OCI-LY7 (cell line): ENCODE measurements at regions not wholly inside any gene's neighbourhood (a gene's known extent, or its start where the extent isn't known, plus 50 kb on each side); places are given as distances from the start of the nearest gene placed in this dataset.
"Not testable (repeated sequence)": the region's sequence is repeated elsewhere in the genome, so short reads cannot be mapped to it uniquely, and the experiment has no call there.

Experiments
- BruUV-seq: library from RNA; stranded (reverse); fragments of 400-500 nt; replicated peaks from 2 replicates; lab custom pipeline; 2021; lab: Mats Ljungman, UMichigan
- CTCF ChIA-PET: fragments of 300-600 bp; sonication (Branson Sonifier 250); formaldehyde crosslinking; loops from one replicate; lab custom pipeline; 2022; ENCODE audit warnings: antibody characterized with exemption; ENCODE audit not compliant: unreplicated experiment; lab: Charles Lee
- POLR2A ChIA-PET: fragments of 300-600 bp; sonication (Branson Sonifier 250); formaldehyde crosslinking; loops from one replicate; lab custom pipeline; 2022; ENCODE audit warnings: antibody characterized with exemption; lab: Charles Lee
- DNase-seq: peaks from one replicate; pipeline ENCODE4 v3.0.0-alpha.2; 2015; ENCODE audit warnings: low spot score
- H2AFZ ChIP-seq: fragments of 200-600 bp; sonication (generic), shearing (Covaris generic); 2 replicates; pipeline ENCODE4 v1.6.1; 2014; ENCODE audit warnings: mild to moderate bottlenecking, antibody characterized with exemption, low read length, moderate library complexity
- H3K27ac ChIP-seq: fragments of 200-600 bp; sonication (generic); 2 replicates; pipeline ENCODE4 v1.5.1; 2014; ENCODE audit warnings: mixed run types, low read depth, mild to moderate bottlenecking, moderate library complexity, low read length, inconsistent platforms; ENCODE audit not compliant: poor library complexity, severe bottlenecking
- H3K36me3 ChIP-seq: fragments of 200-600 bp; sonication (generic); 2 replicates; pipeline ENCODE4 v1.6.1; 2014; ENCODE audit warnings: mild to moderate bottlenecking, antibody characterized with exemption, low read length, moderate library complexity, mixed read lengths; ENCODE audit not compliant: insufficient read depth
- H3K4me1 ChIP-seq: fragments of 200-600 bp; sonication (generic); 2 replicates; pipeline ENCODE4 v1.5.1; 2014; ENCODE audit warnings: mild to moderate bottlenecking, low read length; ENCODE audit not compliant: insufficient read depth, poor library complexity, severe bottlenecking
- H3K4me2 ChIP-seq: fragments of 200-600 bp; sonication (generic); 2 replicates; pipeline ENCODE4 v1.6.1; 2014; ENCODE audit warnings: mild to moderate bottlenecking, low read length
- H3K4me3 ChIP-seq: fragments of 200-600 bp; sonication (generic); 2 replicates; pipeline ENCODE4 v1.5.1; 2014; ENCODE audit warnings: mild to moderate bottlenecking, low read depth, low read length; ENCODE audit not compliant: poor library complexity, severe bottlenecking
- H3K79me2 ChIP-seq: fragments of 200-600 bp; sonication (generic); 2 replicates; pipeline ENCODE4 v1.6.1; 2016; ENCODE audit warnings: low read depth, mild to moderate bottlenecking, low read length, moderate library complexity, mixed read lengths; ENCODE audit not compliant: insufficient read depth
- H3K9me2 ChIP-seq: fragments of 200-600 bp; sonication (generic); 2 replicates; pipeline ENCODE4 v1.6.1; 2016; ENCODE audit warnings: mild to moderate bottlenecking, low read length, mixed read lengths; ENCODE audit not compliant: insufficient read depth
- H3K9me3 ChIP-seq: fragments of 200-600 bp; sonication (generic); 2 replicates; pipeline ENCODE4 v1.6.1; 2014; ENCODE audit warnings: mild to moderate bottlenecking, mixed run types, low read length, mixed read lengths
- H4K20me1 ChIP-seq: fragments of 200-600 bp; sonication (generic); 2 replicates; pipeline ENCODE4 v1.6.1; 2014; ENCODE audit warnings: mild to moderate bottlenecking, antibody characterized with exemption, low read length, moderate library complexity, mixed read lengths; ENCODE audit not compliant: insufficient read depth
- CTCF ChIP-seq: fragments of 200-600 bp; sonication (generic); conservative IDR thresholded peaks from 2 replicates; pipeline ENCODE4 v1.5.1; 2014; ENCODE audit warnings: mild to moderate bottlenecking, antibody characterized with exemption, low read length, moderate library complexity, mixed read lengths
- EZH2phosphoT487 ChIP-seq: fragments of 200-600 bp; sonication (generic); IDR thresholded peaks from 2 replicates; pipeline ENCODE4 v1.6.1; 2018; ENCODE audit warnings: low read depth, borderline replicate concordance, mild to moderate bottlenecking, mixed run types, antibody characterized with exemption, low read length, moderate library complexity, mixed read lengths
- intact Hi-C: fragments of 100-400 bp; cut with micrococcal nuclease; formaldehyde crosslinking; loops from one replicate; pipeline ENCODE4 v1.10.0; 2022; ENCODE audit not compliant: unreplicated experiment

GRCh38 chr2:163119966-163120365, 281.4 kb upstream of the KCNH7 start:
- POLR2A ChIA-PET, result interaction anchor here (0.8 kb wide), 1 partner anchor 9 kb away, joined by 5 read pairs; no protein-coding TSS in a partner anchor
- CTCF ChIA-PET, result interaction anchor here (0.6 kb wide), 1 partner anchor 128 kb away, joined by 3 read pairs; no protein-coding TSS in a partner anchor

GRCh38 chr2:163086940-163087339, 248.4 kb upstream of the KCNH7 start:
- no peaks in the 10 kb centered on the region for H3K4me1 ChIP-seq
- H2AFZ ChIP-seq, result no peak overlapping the region
- no peak overlapping the region for H3K4me3 ChIP-seq
- H3K9me2 ChIP-seq, result no peaks in the 10 kb centered on the region
- DNase-seq, result no peak
- H3K79me2 ChIP-seq, result no peaks in the 10 kb centered on the region
- intact Hi-C loops, result no loop called here
- 0 out of 2 replicates have a peak, but pooled peaks cover 5% of the 10 kb centered on the region for H3K9me3 ChIP-seq
- H4K20me1 ChIP-seq, result no peaks in the 10 kb centered on the region
- ChIA-PET CTCF (no interaction called here), POLR2A (no interaction called here)
- H3K4me2 ChIP-seq, result no peak overlapping the region
- no peak for TF ChIP-seq EZH2phosphoT487
- TF ChIP-seq CTCF, result no peak
- BruUV-seq, result no TSS peak
- no peaks in the 10 kb centered on the region for H3K36me3 ChIP-seq
- H3K27ac ChIP-seq, result no peak overlapping the region

More at GRCh38 chr2:163119966-163120365, 281.4 kb upstream of the KCNH7 start:
- H3K36me3 ChIP-seq, result no peaks in the 10 kb centered on the region
- no peak for TF ChIP-seq EZH2phosphoT487
- BruUV-seq, result no TSS peak
- no peak overlapping the region for H2AFZ ChIP-seq
- H3K4me2 ChIP-seq, result no peak overlapping the region
- no peak overlapping the region for H3K4me3 ChIP-seq
- intact Hi-C loops, result no loop called here
- no peaks in the 10 kb centered on the region for H3K9me3 ChIP-seq
- H3K79me2 ChIP-seq, result no peaks in the 10 kb centered on the region
- H3K4me1 ChIP-seq, result no peaks in the 10 kb centered on the region
- no peak for DNase-seq
- H4K20me1 ChIP-seq, result no peaks in the 10 kb centered on the region
- H3K9me2 ChIP-seq, result no peaks in the 10 kb centered on the region
- H3K27ac ChIP-seq, result no peak overlapping the region

- H4K20me1 ChIP-seq, H3K9me3 ChIP-seq, H2AFZ ChIP-seq, H3K36me3 ChIP-seq, H3K79me2 ChIP-seq, DNase-seq, BruUV-seq, H3K4me3 ChIP-seq, POLR2A ChIA-PET, H3K4me1 ChIP-seq, H3K4me2 ChIP-seq, H3K9me2 ChIP-seq, intact Hi-C loops, H3K27ac ChIP-seq, CTCF ChIA-PET: not testable (repeated sequence)
Observed at GRCh38 chr2:163085366-163086024, 246.9 kb upstream of the KCNH7 start.
